Uterus (tissue), 2 donors: ENCODE measurements at regions not wholly inside any gene's neighbourhood (a gene's known extent, or its start where the extent isn't known, plus 50 kb on each side); places are given as distances from the start of the nearest gene placed in this dataset.

Source experiments
- POLR2A ChIP-seq, 2 donors: fragments of 450-650 bp; IDR thresholded peaks; one replicate each; pipeline ENCODE4 v1.6.1; 2016; ENCODE audit warnings: antibody characterized with exemption in 2 of 2, mild to moderate bottlenecking in 1 of 2, moderate library complexity in 1 of 2
- TF ChIP-seq, protein P1 (sequence below), 4 experiments: fragments of 200-600 bp in 2 of 4; fragments of 450-650 bp in 2 of 4; sonication (generic) in 2 of 4; IDR thresholded peaks; one replicate each; pipeline ENCODE4 v1.5.1; 2016 to 2019; ENCODE audit warnings: antibody characterized with exemption in 4 of 4, mild to moderate bottlenecking in 2 of 4, moderate library complexity in 1 of 4

DNA sequence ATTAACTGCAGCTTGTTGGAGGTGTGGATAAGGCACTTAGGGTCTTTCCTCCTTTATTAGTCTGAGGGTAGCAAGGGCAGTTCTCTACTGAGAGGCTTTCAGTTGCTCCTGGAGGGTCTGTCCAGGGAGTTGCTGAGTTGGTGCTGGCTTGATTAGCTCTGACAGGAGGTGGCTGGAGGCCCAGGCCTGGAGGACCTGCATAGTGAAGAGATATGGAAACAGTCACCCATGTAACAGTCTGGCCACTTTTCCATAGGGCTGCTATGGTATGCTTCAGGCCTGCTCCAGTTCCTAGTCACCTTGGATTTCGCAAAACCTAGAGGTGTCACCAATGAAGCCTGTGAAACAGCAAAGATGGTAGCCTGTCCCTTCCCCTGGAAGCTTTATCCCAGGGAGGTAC lies 143.3 kb upstream of the SLC38A2 start:
- TF ChIP-seq POLR2A (IDR thresholded peaks at IDR 0.05): no peak
- TF ChIP-seq, protein P1, sequence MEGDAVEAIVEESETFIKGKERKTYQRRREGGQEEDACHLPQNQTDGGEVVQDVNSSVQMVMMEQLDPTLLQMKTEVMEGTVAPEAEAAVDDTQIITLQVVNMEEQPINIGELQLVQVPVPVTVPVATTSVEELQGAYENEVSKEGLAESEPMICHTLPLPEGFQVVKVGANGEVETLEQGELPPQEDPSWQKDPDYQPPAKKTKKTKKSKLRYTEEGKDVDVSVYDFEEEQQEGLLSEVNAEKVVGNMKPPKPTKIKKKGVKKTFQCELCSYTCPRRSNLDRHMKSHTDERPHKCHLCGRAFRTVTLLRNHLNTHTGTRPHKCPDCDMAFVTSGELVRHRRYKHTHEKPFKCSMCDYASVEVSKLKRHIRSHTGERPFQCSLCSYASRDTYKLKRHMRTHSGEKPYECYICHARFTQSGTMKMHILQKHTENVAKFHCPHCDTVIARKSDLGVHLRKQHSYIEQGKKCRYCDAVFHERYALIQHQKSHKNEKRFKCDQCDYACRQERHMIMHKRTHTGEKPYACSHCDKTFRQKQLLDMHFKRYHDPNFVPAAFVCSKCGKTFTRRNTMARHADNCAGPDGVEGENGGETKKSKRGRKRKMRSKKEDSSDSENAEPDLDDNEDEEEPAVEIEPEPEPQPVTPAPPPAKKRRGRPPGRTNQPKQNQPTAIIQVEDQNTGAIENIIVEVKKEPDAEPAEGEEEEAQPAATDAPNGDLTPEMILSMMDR (IDR thresholded peaks at IDR 0.05): no peak
